HG03575 (cell line): ENCODE measurements at regions not wholly inside any gene's neighbourhood (a gene's known extent, or its start where the extent isn't known, plus 50 kb on each side); places are given as distances from the start of the nearest gene placed in this dataset.
A peak's percentile ranks its signal among the peaks of the same experiment; 100 is the strongest.
"Not testable (repeated sequence)": the region's sequence is repeated elsewhere in the genome, so short reads cannot be mapped to it uniquely, and the experiment has no call there.

Experiments
- ATAC-seq: cut with Tn5 transposase; IDR thresholded peaks from one replicate; pipeline ENCODE4 v1.9.1; 2021; ENCODE audit not compliant: unreplicated experiment, insufficient number of reproducible peaks, low FRiP score; ENCODE audit errors: extremely low read depth

- peak; percentile 16 for ATAC-seq
Observed at GRCh38 chr4:42281324-42282020, 115.8 kb upstream of the SHISA3 start.

- peak; percentile 63 for ATAC-seq
Observed at GRCh38 chr4:42282081-42282901, 115.0 kb upstream of the SHISA3 start.

- ATAC-seq: no peak
Observed at GRCh38 chr4:42284030-42284429, 113.3 kb upstream of the SHISA3 start.

GRCh38 chr4:42288876-42289275 is 108.4 kb upstream of the SHISA3 start:
- ATAC-seq: not testable (repeated sequence)

- ATAC-seq: not testable (repeated sequence)
Observed at GRCh38 chr4:42292192-42292591, 105.1 kb upstream of the SHISA3 start.

GRCh38 chr4:42293967-42294813 is 103.1 kb upstream of the SHISA3 start:
- ATAC-seq: no peak

GRCh38 chr4:42296196-42296595 is 101.1 kb upstream of the SHISA3 start:
- ATAC-seq: no peak

- no peak for ATAC-seq
Observed at GRCh38 chr4:42302348-42302747, 94.9 kb upstream of the SHISA3 start.

- ATAC-seq: no peak
Observed at GRCh38 chr4:42306221-42307109, 90.8 kb upstream of the SHISA3 start.

- no peak for ATAC-seq
Observed at GRCh38 chr4:42308247-42308646, 89.0 kb upstream of the SHISA3 start.

GRCh38 chr4:42309361-42310260 is 87.7 kb upstream of the SHISA3 start:
- ATAC-seq: no peak

- ATAC-seq: no peak
Observed at GRCh38 chr4:42310358-42310757, 86.9 kb upstream of the SHISA3 start.

GRCh38 chr4:42310806-42311205 is 86.5 kb upstream of the SHISA3 start:
- ATAC-seq: no peak

GRCh38 chr4:42311591-42311990 is 85.7 kb upstream of the SHISA3 start:
- no peak for ATAC-seq

- not testable (repeated sequence) for ATAC-seq
Observed at GRCh38 chr4:42313420-42313819, 83.9 kb upstream of the SHISA3 start.

GRCh38 chr4:42313872-42314271 is 83.4 kb upstream of the SHISA3 start:
- no peak for ATAC-seq

- no peak for ATAC-seq
Observed at GRCh38 chr4:42315231-42315630, 82.1 kb upstream of the SHISA3 start.
